Effector memory CD8-positive, alpha-beta T cell (primary cell): ENCODE measurements at regions not wholly inside any gene's neighbourhood (a gene's known extent, or its start where the extent isn't known, plus 50 kb on each side); places are given as distances from the start of the nearest gene placed in this dataset.
"Not testable (repeated sequence)": the region's sequence is repeated elsewhere in the genome, so short reads cannot be mapped to it uniquely, and the experiment has no call there.

ENCODE experiments used
- ATAC-seq: fragments of 150-1000 bp; cut with Tn5 transposase; replicated peaks from 2 replicates; pipeline ENCODE4 v1.10.0; 2021; ENCODE audit warnings: mild to moderate bottlenecking, moderate library complexity
- DNase-seq, 3 experiments: peaks; one replicate each; pipeline ENCODE4 v3.0.0; 2021
- H3K27ac Mint-ChIP-seq, 2 donors: one replicate each; pipeline ENCODE4 v1.8.0; 2022; ENCODE audit warnings: mild to moderate bottlenecking in 2 of 2, mixed read lengths in 2 of 2, moderate library complexity in 2 of 2
- H3K27me3 Mint-ChIP-seq, 2 donors: one replicate each; pipeline ENCODE4 v1.8.0; 2022; ENCODE audit warnings: mixed read lengths in 2 of 2
- H3K36me3 Mint-ChIP-seq: one replicate; pipeline ENCODE4 v1.8.0; 2022; ENCODE audit warnings: mild to moderate bottlenecking, moderate library complexity, mixed read lengths; ENCODE audit not compliant: insufficient read depth
- H3K4me1 Mint-ChIP-seq, 2 donors: one replicate each; pipeline ENCODE4 v1.8.0; 2022; ENCODE audit warnings: low read depth in 2 of 2, mixed read lengths in 2 of 2
- H3K4me3 Mint-ChIP-seq, 2 donors: one replicate each; pipeline ENCODE4 v1.8.0; 2022; ENCODE audit warnings: mild to moderate bottlenecking in 2 of 2, mixed read lengths in 2 of 2, moderate library complexity in 2 of 2
- H3K9me3 Mint-ChIP-seq, 2 donors: one replicate each; pipeline ENCODE4 v1.8.0; 2022; ENCODE audit warnings: mixed read lengths in 2 of 2

DNA sequence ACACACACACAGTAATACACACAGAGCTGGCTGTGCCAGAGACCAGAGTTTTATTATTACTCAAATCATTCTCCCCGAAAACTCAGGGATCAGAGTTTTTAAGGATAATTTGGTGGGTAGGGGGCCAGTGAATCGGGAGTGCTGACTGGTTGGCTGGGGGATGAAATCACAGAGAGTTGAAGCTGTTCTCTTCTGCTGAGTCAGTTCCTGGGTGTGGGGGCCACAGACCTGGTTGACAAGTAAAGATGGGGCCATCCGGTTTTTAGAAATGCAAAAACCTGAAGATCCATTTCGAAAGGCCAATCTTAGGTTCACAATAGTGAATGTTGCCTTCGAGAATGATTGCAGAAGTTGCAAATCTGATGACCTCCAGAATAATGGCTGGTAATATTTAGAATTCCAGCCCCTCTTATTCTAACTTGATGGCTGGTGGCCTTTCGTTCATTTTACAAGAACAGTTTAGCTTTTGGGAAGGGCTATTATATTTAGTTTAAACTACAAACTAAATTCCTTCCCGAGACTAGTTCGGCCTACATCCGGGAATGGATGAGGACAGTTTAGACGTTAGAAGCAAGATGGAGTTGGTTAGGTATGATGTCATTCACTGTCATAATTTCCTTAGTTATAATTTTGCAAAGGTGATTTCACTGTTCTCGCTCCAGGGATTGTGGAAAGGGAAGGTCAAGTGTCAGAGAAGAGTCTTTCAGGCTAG lies 123.2 kb downstream of the KCNJ18 start:
- Mint-ChIP-seq H3K4me3 (no peak overlapping the region), H3K27me3 (no peaks in the 10 kb centered on the region), H3K27ac (no peak overlapping the region), H3K36me3 (no peaks in the 10 kb centered on the region), H3K9me3 (peaks cover 2 to 6% of the 10 kb centered on the region in 2 donors), H3K4me1 (no peaks in the 10 kb centered on the region)
- ATAC-seq, result no peak
- no peak for DNase-seq

DNA sequence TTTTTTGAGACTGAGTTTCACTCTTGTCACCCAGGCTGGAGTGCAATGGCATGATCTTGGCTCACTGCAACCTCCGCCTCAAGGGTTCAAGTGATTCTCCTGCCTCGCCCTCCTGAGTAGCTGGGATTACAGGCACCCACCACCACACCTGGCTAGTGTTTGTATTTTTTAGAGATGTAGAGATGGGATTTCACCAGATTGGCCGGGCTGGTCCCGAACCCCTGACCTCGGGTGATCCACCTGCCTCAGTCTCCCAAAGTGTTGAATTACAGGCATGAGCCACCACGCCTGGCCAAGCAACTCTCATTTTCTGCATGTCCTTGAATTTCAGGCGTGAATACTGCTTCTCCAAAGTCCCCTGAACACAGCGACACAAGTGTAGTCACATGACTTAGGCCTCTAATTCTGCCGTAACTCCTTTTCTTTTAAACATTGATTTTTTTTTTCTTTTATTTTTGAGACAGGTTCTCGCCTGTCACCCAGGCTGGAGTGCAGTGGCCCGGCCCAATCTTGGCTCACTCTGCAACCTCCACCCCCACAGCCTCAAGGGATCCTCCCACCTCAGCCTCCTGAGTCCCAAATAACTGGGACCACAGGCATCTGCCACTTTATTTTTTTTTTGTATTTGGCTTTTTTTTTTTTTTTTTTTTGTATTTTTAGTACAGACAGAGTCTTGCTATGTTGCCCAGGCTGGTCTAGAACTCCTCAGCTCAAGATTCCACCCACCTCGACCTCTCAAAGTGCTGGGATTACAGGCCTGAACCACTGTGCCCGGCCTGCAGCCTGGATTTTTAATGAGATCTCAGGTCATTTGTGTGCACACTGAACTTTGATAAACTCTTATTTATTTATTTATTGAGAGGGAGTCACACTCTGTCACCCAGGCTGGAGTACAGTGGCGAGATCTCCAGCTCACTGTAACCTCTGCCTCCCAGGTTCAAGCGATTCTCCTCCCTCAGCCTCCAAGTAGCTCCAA lies 124.6 kb downstream of the KCNJ18 start:
- no peaks in the 10 kb centered on the region for H3K36me3 Mint-ChIP-seq
- H3K4me3 Mint-ChIP-seq, result no peak overlapping the region
- no peaks in the 10 kb centered on the region for H3K4me1 Mint-ChIP-seq
- no peak for DNase-seq
- no peak for ATAC-seq
- no peaks in the 10 kb centered on the region for H3K27me3 Mint-ChIP-seq
- H3K9me3 Mint-ChIP-seq, result peaks cover 2 to 6% of the 10 kb centered on the region in 2 donors
- no peak overlapping the region for H3K27ac Mint-ChIP-seq

DNA sequence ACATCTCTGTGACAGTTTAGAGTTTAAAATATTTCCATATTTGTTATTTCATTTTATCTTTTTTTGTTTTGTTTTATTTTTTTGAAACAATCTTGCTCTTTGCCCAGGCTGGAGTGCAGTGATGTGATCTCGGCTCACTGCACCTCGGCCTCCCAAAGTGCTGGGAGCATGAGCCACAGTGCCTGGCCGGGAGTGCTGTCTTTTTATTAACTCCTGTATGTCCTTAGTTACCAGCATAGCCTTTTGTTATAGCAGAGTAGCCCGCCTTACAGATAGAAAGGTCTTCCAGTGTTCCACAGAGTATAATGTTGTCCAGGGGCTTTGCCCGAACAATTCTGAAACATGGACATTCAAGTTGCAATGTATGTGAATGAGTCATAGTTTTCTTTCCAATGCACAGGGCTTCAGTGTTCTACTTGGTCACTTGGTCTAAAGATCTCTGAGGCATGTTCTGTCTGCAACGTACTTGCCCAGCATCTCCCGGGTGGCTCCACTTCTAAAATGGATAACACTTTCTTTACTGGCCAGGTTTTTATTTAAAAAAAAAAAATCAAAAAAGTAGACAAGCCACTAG lies 125.6 kb downstream of the KCNJ18 start:
- no peak for ATAC-seq
- H3K9me3 Mint-ChIP-seq, result peaks cover 2 to 6% of the 10 kb centered on the region in 2 donors
- no peaks in the 10 kb centered on the region for H3K27me3 Mint-ChIP-seq
- no peak for DNase-seq
- H3K27ac Mint-ChIP-seq, result no peak overlapping the region
- H3K4me3 Mint-ChIP-seq, result no peak overlapping the region
- H3K36me3 Mint-ChIP-seq, result no peaks in the 10 kb centered on the region
- H3K4me1 Mint-ChIP-seq, result no peaks in the 10 kb centered on the region

DNA sequence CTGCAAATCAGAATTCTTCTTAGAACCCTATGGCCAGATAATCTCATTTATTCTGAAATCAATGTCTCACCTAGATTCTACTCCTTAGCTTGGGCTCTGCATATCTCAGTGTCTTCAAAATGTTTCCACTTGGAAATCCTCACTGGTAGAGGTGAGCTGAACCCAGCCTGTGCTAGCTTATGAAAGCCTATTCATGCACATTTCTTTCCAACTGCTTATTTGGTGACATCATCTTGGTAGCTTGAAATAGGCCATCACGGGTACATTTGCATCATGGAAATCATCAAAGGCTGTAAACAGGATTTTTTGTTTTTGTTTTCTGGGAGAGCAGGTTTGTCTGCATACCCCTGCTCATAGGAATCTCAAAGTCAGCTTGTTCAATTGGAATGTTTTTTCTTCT lies 130.8 kb downstream of the KCNJ18 start:
- H3K27ac Mint-ChIP-seq, result no peak overlapping the region
- H3K4me3 Mint-ChIP-seq, result no peak overlapping the region
- no peaks in the 10 kb centered on the region for H3K27me3 Mint-ChIP-seq
- no peak for DNase-seq
- no peaks in the 10 kb centered on the region for H3K36me3 Mint-ChIP-seq
- H3K4me1 Mint-ChIP-seq, result no peaks in the 10 kb centered on the region
- H3K9me3 Mint-ChIP-seq, result no peaks in the 10 kb centered on the region
- no peak for ATAC-seq

DNA sequence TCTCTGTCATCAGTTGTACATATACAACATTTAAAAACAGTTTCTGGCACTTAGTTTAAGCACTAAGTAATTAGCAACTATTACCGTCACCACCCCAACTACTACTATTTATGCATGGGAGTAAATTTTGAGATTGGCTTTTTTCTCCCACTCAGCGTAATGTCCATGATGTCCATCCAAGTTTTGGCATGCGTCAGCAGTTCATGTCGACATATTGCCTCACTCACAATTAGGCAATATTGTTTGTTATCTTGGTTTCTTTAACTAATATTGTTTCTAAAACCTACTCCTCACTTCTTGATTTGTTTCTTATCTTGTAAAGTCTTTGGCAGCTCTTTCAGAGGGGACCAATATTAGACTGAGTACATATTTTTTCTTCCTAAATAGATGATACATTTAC lies 131.3 kb downstream of the KCNJ18 start:
- H3K4me3 Mint-ChIP-seq, result no peak overlapping the region
- ATAC-seq (no peak), DNase-seq (no peak)
- H3K9me3 Mint-ChIP-seq, result no peaks in the 10 kb centered on the region
- H3K27ac Mint-ChIP-seq, result no peak overlapping the region
- no peaks in the 10 kb centered on the region for H3K27me3 Mint-ChIP-seq
- H3K4me1 Mint-ChIP-seq, result no peaks in the 10 kb centered on the region
- H3K36me3 Mint-ChIP-seq, result no peaks in the 10 kb centered on the region

DNA sequence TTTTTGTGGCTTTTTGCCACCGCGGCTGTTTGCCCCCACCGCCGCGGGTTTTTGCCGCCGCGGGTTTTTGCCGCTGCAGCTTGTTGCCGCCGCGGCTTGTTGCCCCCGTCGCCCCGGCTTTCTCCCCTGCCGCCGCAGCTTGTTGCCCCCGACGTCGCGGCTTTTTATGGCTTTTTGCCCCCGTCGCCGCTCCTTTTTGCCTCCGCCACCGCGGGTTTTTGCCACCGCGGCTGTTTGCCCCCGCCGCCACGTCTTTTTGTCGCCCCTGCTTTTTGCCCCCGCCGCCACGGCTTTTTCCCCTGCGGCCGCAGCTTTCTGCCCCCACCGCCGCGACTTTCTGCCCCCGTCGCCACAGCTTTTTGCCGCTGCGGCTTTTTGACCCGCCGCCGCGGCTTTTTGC lies 149.5 kb downstream of the KCNJ18 start:
- Mint-ChIP-seq H3K36me3 (no peaks in the 10 kb centered on the region), H3K9me3 (peaks cover 0 to 2% of the 10 kb centered on the region in 2 donors), H3K27ac (no peak overlapping the region), H3K27me3 (no peaks in the 10 kb centered on the region), H3K4me3 (no peak overlapping the region), H3K4me1 (no peaks in the 10 kb centered on the region)
- ATAC-seq (no peak), DNase-seq (no peak)

DNA sequence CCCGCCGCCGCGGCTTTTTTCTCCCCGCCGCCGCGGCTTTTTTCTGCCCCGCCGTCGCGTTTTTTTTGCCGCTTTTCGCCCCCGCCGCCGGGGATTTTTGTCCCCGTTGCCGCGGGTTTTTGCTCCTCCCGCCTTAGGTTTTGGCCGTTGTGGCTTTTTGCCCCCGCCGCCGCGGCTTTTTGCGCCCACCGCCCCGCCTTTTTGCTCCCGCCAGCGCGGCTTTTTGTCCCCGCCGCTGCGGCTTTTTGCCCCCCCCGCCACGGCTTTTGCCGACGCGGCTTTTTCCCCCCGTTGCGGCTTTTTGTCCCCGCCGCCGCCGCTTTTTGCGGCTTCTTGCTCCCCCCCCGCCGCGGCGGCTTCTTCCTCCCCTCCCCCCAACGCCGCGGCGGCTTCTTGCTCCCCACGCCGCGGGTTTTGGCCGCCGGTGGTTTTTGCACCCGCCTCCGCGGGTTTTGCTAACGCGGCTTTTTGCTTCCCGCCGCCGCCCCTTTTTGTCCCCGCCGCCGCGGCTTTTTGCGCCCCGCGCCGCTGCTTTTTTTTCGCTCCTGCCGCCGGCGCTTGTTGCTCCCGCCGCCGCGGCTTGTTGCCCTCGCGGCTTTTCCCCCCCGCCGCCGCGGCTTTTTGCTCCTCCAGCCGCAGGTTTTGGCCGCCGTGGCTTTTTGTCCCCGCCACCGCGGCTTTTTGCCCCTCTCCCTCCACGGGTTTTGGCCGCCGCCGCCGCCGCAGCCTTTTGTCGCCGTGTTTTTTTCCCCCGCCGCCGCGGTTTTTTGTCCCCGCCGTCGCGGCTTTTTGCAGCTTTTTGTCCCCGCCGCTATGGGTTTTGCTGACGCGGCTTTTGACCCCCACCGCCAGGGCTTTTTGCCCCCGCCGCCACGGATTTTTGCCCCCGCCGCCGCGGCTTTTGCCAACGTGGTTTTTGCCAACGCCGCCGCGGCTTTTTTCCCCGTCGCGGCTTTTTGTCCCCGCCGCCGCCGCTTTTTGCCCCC lies 150.3 kb downstream of the KCNJ18 start:
- H3K27me3 Mint-ChIP-seq, result no peaks in the 10 kb centered on the region

DNA sequence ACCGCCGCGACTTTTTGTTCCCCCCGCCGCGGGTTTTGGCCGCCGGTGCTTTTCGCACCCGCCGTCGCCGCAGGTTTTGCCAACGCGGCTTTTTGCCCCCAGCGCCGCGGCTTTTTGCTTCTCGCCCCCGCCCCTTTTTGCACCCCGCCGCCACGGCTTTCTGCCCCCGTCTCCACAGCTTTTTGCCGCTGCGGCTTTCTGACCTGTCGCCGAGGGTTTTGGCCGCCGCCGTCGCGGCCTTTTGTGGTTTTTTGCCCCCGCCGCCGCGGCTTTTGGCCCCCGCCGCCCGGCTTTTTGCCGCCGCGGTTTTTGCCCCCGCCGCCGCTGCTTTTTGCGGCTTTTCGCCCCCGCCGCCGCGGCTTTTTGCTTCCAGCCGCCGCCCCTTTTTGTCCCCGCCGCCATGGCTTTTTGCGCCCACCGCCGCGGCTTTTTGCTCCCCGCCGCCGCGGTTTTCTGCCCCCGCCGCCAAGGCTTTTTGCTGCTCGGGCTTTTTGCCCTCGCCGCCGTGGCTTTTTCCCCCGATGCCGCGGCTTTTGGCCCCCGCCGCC lies 151.1 kb downstream of the KCNJ18 start:
- Mint-ChIP-seq H3K9me3 (peaks cover 0 to 2% of the 10 kb centered on the region in 2 donors), H3K4me3 (no peak overlapping the region), H3K27me3 (no peaks in the 10 kb centered on the region), H3K36me3 (no peaks in the 10 kb centered on the region), H3K4me1 (no peaks in the 10 kb centered on the region), H3K27ac (no peak overlapping the region)
- no peak for DNase-seq
- no peak for ATAC-seq

More for the DNA sequence above, 150.3 kb downstream of the KCNJ18 start:
- ATAC-seq (no peak), DNase-seq (no peak)
- Mint-ChIP-seq H3K4me3 (no peak overlapping the region), H3K36me3 (no peaks in the 10 kb centered on the region), H3K27ac (no peak overlapping the region), H3K4me1 (no peaks in the 10 kb centered on the region), H3K9me3 (peaks cover 0 to 2% of the 10 kb centered on the region in 2 donors)

- ATAC-seq, result no peak
- no peak overlapping the region for H3K27ac Mint-ChIP-seq
Observed at GRCh38 chr17:21843951-21844590, 151.7 kb downstream of the KCNJ18 start.

GRCh38 chr17:21848510-21848909 lies 156.2 kb downstream of the KCNJ18 start:
- not testable (repeated sequence) for H3K36me3 Mint-ChIP-seq, H3K27me3 Mint-ChIP-seq, H3K4me1 Mint-ChIP-seq, DNase-seq, H3K9me3 Mint-ChIP-seq, ATAC-seq, H3K27ac Mint-ChIP-seq, H3K4me3 Mint-ChIP-seq

More at GRCh38 chr17:21843951-21844590, 151.7 kb downstream of the KCNJ18 start:
- DNase-seq, result no peak
- Mint-ChIP-seq H3K9me3 (peaks cover under 1 to 5% of the 10 kb centered on the region in 2 donors), H3K36me3 (no peaks in the 10 kb centered on the region), H3K27me3 (no peaks in the 10 kb centered on the region), H3K4me1 (no peaks in the 10 kb centered on the region), H3K4me3 (no peak overlapping the region)

GRCh38 chr17:21849030-21849429 lies 156.7 kb downstream of the KCNJ18 start:
- H3K4me3 Mint-ChIP-seq, H3K9me3 Mint-ChIP-seq, H3K27ac Mint-ChIP-seq, H3K27me3 Mint-ChIP-seq, DNase-seq, H3K4me1 Mint-ChIP-seq, ATAC-seq, H3K36me3 Mint-ChIP-seq: not testable (repeated sequence)

DNA sequence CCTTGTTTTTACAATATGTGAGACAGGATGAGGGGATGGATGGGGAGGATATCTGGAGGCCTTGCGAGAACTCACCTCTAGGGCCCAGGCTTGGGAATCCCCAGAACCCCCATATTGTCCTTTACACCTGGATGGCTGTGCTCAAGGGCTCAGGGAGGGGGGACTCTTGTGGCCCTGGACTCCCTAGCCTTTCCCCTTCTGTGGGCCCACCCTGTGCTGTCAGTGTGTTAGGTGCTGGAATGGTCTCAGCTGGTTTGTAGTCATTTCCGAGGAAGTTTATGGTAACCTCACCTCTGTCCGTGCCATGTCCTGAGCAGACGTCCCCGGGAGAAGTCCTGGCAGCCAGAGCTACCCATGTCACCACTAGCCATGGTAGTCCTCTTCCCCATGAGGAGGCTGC lies 158.3 kb downstream of the KCNJ18 start:
- not testable (repeated sequence) for H3K27ac Mint-ChIP-seq, H3K36me3 Mint-ChIP-seq, H3K4me1 Mint-ChIP-seq, H3K4me3 Mint-ChIP-seq, ATAC-seq, H3K27me3 Mint-ChIP-seq, DNase-seq, H3K9me3 Mint-ChIP-seq
